Gastrocnemius medialis (tissue), 4 donors: ENCODE measurements at regions not wholly inside any gene's neighbourhood (a gene's known extent, or its start where the extent isn't known, plus 50 kb on each side); places are given as distances from the start of the nearest gene placed in this dataset.

ENCODE experiments used
- ATAC-seq, 2 donors: fragments of 150-250 bp; one replicate each; pipeline ENCODE4 v1.9.1; 2016
- DNase-seq, 2 donors: peaks; one replicate each; pipeline ENCODE4 v3.0.0-alpha.2; 2019
- H3K27ac ChIP-seq, 4 donors: fragments of 200-600 bp; sonication (generic); 1 replicate in 1 of 4; 2 replicates in 3 of 4; pipeline ENCODE4 v1.5.1; 2016 to 2018; ENCODE audit warnings: mild to moderate bottlenecking in 2 of 4, moderate library complexity in 1 of 4
- H3K27me3 ChIP-seq, 3 donors: fragments of 200-600 bp; sonication (generic) in 2 of 3; 1 replicate in 1 of 3; 2 replicates in 2 of 3; pipeline versions ENCODE4 v1.5.1 to v1.6.0; 2016 to 2019; ENCODE audit warnings: mild to moderate bottlenecking in 1 of 3, moderate library complexity in 1 of 3
- H3K36me3 ChIP-seq, 2 donors: fragments of 200-600 bp; sonication (generic) in 1 of 2; one replicate each; pipeline ENCODE4 v1.5.1; 2017 to 2018
- H3K4me1 ChIP-seq, 2 donors: fragments of 200-600 bp; sonication (generic) in 1 of 2; one replicate each; pipeline ENCODE4 v1.5.1; 2016 to 2017; ENCODE audit warnings: mild to moderate bottlenecking in 2 of 2
- H3K4me3 ChIP-seq, 4 donors: fragments of 200-600 bp; sonication (generic) in 3 of 4; 1 replicate in 1 of 4; 2 replicates in 3 of 4; pipeline ENCODE4 v1.5.1; 2016 to 2019; ENCODE audit warnings: mild to moderate bottlenecking in 2 of 4
- H3K9me3 ChIP-seq, 3 donors: fragments of 200-600 bp; sonication (generic) in 2 of 3; 1 replicate in 1 of 3; 2 replicates in 2 of 3; pipeline ENCODE4 v1.5.1; 2016 to 2019
- POLR2A ChIP-seq, 2 donors: fragments of 450-650 bp; IDR thresholded peaks; one replicate each; pipeline ENCODE4 v1.6.1; 2017; ENCODE audit warnings: antibody characterized with exemption in 2 of 2, mild to moderate bottlenecking in 2 of 2, moderate library complexity in 2 of 2
- in situ Hi-C, 4 donors: fragments of 200-750 bp; cut with MboI; loops; one replicate each; pipeline versions ENCODE4 v1.15.0 to v1.8.0; 2017; ENCODE audit warnings: low sequenced_read_pairs in 4 of 4
- intact Hi-C: fragments of 100-400 bp; cut with DNase I; formaldehyde crosslinking; loops from one replicate; pipeline ENCODE4 v1.15.1; 2023; ENCODE audit warnings: low total_unique reads
- TF ChIP-seq, protein P1 (sequence below), 5 experiments: fragments of 450-650 bp in 3 of 5; fragments of 200-600 bp in 2 of 5; sonication (generic) in 2 of 5; IDR thresholded peaks in 4 of 5; conservative IDR thresholded peaks in 1 of 5; 1 replicate in 4 of 5; 2 replicates in 1 of 5; pipeline ENCODE4 v1.5.1; 2016 to 2019; ENCODE audit warnings: antibody characterized with exemption in 5 of 5, mild to moderate bottlenecking in 3 of 5, moderate library complexity in 3 of 5

DNA sequence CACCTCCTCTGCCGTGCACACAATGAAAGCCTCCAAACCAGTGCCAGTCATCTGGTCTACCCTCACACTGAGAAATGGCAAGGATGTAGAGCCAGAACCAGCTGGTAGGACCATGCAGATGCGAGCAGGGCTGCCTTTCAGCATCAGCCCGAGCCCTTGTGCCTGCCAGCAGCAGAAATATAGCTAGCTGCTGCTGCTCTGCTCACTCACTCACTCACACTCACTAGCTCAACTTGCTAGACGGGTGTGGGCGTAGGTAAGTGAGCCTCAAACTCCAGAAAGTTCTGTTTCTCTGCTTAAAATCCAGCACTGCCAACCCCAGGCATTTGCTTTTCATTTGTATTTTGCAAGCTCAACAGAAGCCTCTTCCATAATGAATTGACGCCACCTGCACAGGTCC, 114.0 kb downstream of the DRD1 start:
- DNase-seq (no peak), ATAC-seq (no peak)
- no peaks in the 10 kb centered on the region for H3K9me3 ChIP-seq
- in situ Hi-C loops = no loop called here
- no peak overlapping the region for H3K4me3 ChIP-seq
- no peaks in the 10 kb centered on the region for H3K36me3 ChIP-seq
- TF ChIP-seq, protein P1, sequence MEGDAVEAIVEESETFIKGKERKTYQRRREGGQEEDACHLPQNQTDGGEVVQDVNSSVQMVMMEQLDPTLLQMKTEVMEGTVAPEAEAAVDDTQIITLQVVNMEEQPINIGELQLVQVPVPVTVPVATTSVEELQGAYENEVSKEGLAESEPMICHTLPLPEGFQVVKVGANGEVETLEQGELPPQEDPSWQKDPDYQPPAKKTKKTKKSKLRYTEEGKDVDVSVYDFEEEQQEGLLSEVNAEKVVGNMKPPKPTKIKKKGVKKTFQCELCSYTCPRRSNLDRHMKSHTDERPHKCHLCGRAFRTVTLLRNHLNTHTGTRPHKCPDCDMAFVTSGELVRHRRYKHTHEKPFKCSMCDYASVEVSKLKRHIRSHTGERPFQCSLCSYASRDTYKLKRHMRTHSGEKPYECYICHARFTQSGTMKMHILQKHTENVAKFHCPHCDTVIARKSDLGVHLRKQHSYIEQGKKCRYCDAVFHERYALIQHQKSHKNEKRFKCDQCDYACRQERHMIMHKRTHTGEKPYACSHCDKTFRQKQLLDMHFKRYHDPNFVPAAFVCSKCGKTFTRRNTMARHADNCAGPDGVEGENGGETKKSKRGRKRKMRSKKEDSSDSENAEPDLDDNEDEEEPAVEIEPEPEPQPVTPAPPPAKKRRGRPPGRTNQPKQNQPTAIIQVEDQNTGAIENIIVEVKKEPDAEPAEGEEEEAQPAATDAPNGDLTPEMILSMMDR (IDR thresholded peaks at IDR 0.05 in 4 of 5, conservative IDR thresholded peaks at IDR 0.05 in 1 of 5) = no peak
- no peak for TF ChIP-seq POLR2A (IDR thresholded peaks at IDR 0.05)
- no peak overlapping the region for H3K27ac ChIP-seq
- H3K27me3 ChIP-seq = no peaks in the 10 kb centered on the region
- intact Hi-C loops = no loop called here
- H3K4me1 ChIP-seq = no peaks in the 10 kb centered on the region

DNA sequence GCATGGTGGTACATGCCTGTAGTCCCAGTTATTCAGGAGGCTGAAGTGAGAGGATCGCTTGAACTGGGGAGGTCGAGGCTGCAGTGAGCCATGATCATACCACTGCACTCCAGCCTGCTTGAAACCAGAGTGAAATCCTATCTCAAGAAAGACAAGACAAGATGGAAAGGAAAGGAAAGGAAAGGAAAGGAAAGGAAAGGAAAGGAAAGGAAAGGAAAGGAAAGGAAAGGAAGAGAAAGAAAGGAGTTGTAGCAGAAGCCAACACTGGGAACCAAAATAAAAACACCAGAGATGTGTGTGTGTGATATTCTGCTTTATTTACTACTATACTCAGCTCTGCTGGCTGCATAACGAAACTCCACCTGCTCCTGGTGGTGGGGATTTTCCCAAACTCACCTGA, 115.3 kb downstream of the DRD1 start:
- TF ChIP-seq POLR2A (IDR thresholded peaks at IDR 0.05) = no peak
- TF ChIP-seq, protein P1 (IDR thresholded peaks at IDR 0.05 in 4 of 5, conservative IDR thresholded peaks at IDR 0.05 in 1 of 5) = no peak
- H3K4me3 ChIP-seq = no peak overlapping the region
- in situ Hi-C loops (no loop called here), intact Hi-C loops (no loop called here)
- H3K27ac ChIP-seq = no peak overlapping the region
- H3K36me3 ChIP-seq = no peaks in the 10 kb centered on the region
- no peaks in the 10 kb centered on the region for H3K4me1 ChIP-seq
- no peak for DNase-seq
- no peaks in the 10 kb centered on the region for H3K27me3 ChIP-seq
- H3K9me3 ChIP-seq = no peaks in the 10 kb centered on the region
- ATAC-seq = no peak

DNA sequence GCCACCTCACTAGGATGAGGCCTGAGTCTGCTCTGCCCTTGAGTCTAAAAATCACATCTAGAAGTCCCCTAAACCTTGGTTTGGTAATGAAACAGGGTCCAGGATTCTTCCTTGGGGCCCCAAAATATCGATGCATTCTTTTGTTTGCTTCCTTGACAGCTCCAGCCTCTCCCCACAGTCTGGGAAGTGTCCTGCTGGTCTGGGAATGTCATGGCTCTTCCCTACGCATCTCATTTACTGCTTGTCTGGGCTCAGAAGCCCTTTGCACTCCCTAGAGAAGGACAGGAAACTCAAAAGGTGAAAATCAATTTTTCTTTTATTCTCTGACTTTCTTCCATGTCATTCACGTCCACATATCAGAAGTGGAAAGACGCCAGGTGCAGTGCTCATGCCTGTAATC, 115.8 kb downstream of the DRD1 start:
- no peak for DNase-seq
- in situ Hi-C loops = no loop called here
- Histone ChIP-seq H3K27me3 (no peaks in the 10 kb centered on the region), H3K27ac (no peak overlapping the region), H3K9me3 (no peaks in the 10 kb centered on the region), H3K36me3 (no peaks in the 10 kb centered on the region), H3K4me1 (no peaks in the 10 kb centered on the region), H3K4me3 (no peak overlapping the region)
- no peak for ATAC-seq
- intact Hi-C loops = no loop called here
- TF ChIP-seq, protein P1 (IDR thresholded peaks at IDR 0.05 in 4 of 5, conservative IDR thresholded peaks at IDR 0.05 in 1 of 5) = no peak
- no peak for TF ChIP-seq POLR2A (IDR thresholded peaks at IDR 0.05)

DNA sequence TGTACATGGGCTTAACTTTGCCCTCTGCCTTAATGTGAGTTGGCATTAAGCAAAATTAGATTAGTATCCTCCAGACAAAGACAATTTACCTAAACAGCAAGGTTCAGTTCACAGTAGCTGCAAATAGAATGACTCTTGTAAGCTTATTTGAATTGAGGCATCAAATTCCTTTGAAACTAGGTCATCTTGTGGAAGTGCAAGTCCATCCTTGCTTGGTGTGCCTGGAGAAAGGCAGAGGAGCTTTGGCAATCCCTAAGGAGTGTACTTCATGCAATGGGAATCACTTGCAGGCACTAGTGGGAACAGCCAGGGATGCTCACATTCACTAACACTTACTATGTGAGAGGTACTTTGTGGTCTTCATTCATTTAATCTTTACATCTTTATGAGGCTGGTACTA, 118.3 kb downstream of the DRD1 start:
- no peak overlapping the region for H3K4me3 ChIP-seq
- ATAC-seq (no peak), DNase-seq (no peak)
- TF ChIP-seq, protein P1 (IDR thresholded peaks at IDR 0.05 in 4 of 5, conservative IDR thresholded peaks at IDR 0.05 in 1 of 5) = no peak
- TF ChIP-seq POLR2A (IDR thresholded peaks at IDR 0.05) = no peak
- in situ Hi-C loops = no loop called here
- no peaks in the 10 kb centered on the region for H3K27me3 ChIP-seq
- H3K27ac ChIP-seq = no peak overlapping the region
- H3K4me1 ChIP-seq = no peaks in the 10 kb centered on the region
- intact Hi-C loops = no loop called here
- no peaks in the 10 kb centered on the region for H3K36me3 ChIP-seq
- no peaks in the 10 kb centered on the region for H3K9me3 ChIP-seq

DNA sequence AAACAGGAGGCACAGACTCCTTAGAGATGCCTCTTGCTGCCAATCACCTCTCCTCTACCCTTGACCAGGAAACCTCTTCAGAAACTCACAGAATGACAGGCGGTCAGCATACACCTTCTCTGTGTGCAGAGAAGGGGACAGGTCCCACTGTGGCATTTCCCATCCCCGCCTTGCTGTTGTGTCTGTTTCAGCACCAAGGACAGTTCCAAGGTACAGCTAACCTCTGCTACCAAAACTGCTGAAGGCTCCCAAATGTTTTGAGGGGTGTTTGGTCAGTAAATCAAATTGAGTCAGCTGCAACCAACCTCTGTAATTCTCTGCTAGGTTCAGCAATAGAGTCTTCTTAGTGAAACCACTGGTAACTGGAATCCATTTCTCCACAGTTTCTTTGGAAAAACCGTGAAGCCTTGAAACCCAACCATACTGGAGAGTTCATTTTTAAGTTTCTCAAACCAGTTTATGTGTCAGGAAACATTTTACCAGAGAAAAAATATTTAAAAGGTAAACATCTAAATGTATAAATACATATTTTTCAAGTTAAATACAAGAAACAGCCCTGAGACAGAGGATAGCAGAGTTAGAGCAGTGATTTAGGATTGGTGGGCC, 122.0 kb downstream of the DRD1 start:
- no peaks in the 10 kb centered on the region for H3K27me3 ChIP-seq
- H3K4me1 ChIP-seq = no peaks in the 10 kb centered on the region
- intact Hi-C loops = no loop called here
- H3K27ac ChIP-seq = no peak overlapping the region
- H3K4me3 ChIP-seq = no peak overlapping the region
- H3K9me3 ChIP-seq = no peaks in the 10 kb centered on the region
- DNase-seq = no peak
- ATAC-seq = no peak
- TF ChIP-seq POLR2A (IDR thresholded peaks at IDR 0.05) = no peak
- TF ChIP-seq, protein P1 (IDR thresholded peaks at IDR 0.05 in 4 of 5, conservative IDR thresholded peaks at IDR 0.05 in 1 of 5) = no peak
- no peaks in the 10 kb centered on the region for H3K36me3 ChIP-seq
- in situ Hi-C loops = no loop called here
